ENCODE measurements at regions not wholly inside any gene's neighbourhood (a gene's known extent, or its start where the extent isn't known, plus 50 kb on each side); places are given as distances from the start of the nearest gene placed in this dataset.

DNA sequence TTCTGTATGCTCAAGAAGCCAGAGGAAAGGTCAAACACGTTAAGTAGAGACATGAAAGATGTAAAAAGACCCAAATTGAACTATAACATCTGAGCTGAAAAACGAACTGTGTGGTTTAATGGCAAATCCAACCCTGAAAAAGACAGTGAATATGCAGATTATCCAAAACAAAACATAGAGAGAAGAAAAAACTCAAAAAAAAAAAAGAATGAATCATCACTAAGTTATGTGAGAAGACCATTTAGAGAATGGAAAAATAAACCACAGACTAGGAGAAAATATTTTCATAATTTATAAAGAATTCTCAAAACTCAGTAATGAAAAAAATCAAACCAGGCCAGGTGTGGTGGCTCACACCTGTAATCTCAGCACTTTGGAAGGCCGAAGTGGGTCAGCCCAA is 253.3 kb downstream of the PLPP3 start:
- Histone ChIP-seq H3K4me1 (ENCODE audit: insufficient read depth, low read length, poor library complexity, severe bottlenecking) (no peaks in the 10 kb centered on the region), H3K36me3 (ENCODE audit: insufficient read depth, low read length) (no peaks in the 10 kb centered on the region), H3K4me3 (ENCODE audit: low read length, poor library complexity, severe bottlenecking) (no peak overlapping the region), H3K4me2 (ENCODE audit: low read depth, low read length, poor library complexity, severe bottlenecking) (no peak overlapping the region), H3K9ac (ENCODE audit: low read depth, low read length, poor library complexity, severe bottlenecking) (no peak overlapping the region), H3K9me3 (ENCODE audit: insufficient read depth, low read depth, low read length) (no peaks in the 10 kb centered on the region), H3K9me2 (replicated peaks; ENCODE audit: low read depth, low read length) (no peaks in the 10 kb centered on the region), H3F3A (ENCODE audit: low read depth) (no peaks in the 10 kb centered on the region), H2AFZ (ENCODE audit: low read length) (no peak overlapping the region), H4K20me1 (ENCODE audit: insufficient read depth, low read length, poor library complexity, severe bottlenecking) (no peaks in the 10 kb centered on the region), H3K27me3 (ENCODE audit: insufficient read depth, low read length, poor library complexity, severe bottlenecking) (no peaks in the 10 kb centered on the region), H3K79me2 (ENCODE audit: insufficient read depth, low read length) (no peaks in the 10 kb centered on the region)
- TF ChIP-seq EZH2phosphoT487 (IDR thresholded peaks at IDR 0.05; ENCODE audit: borderline replicate concordance) = no peak
- TF ChIP-seq, protein P1, sequence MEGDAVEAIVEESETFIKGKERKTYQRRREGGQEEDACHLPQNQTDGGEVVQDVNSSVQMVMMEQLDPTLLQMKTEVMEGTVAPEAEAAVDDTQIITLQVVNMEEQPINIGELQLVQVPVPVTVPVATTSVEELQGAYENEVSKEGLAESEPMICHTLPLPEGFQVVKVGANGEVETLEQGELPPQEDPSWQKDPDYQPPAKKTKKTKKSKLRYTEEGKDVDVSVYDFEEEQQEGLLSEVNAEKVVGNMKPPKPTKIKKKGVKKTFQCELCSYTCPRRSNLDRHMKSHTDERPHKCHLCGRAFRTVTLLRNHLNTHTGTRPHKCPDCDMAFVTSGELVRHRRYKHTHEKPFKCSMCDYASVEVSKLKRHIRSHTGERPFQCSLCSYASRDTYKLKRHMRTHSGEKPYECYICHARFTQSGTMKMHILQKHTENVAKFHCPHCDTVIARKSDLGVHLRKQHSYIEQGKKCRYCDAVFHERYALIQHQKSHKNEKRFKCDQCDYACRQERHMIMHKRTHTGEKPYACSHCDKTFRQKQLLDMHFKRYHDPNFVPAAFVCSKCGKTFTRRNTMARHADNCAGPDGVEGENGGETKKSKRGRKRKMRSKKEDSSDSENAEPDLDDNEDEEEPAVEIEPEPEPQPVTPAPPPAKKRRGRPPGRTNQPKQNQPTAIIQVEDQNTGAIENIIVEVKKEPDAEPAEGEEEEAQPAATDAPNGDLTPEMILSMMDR (conservative IDR thresholded peaks at IDR 0.05; ENCODE audit: low read length) = no peak

DNA sequence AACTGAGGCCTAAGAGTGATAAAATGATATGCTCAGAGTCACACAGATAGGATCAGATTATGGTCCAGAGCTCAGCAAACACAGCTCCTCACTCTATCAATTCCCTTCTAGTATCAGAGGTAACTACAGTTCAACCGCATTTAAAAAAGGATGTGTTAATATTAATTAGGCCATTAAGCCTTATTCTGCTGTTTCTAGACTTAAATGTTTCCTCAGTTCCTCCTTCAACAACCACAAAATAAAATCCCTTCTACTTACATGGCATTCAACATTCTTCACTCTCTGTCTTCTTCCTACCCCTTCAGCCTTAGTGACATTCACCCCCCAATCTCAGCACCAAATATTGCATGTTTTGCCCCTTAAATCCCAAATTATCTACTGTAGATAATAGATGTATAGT is 254.9 kb downstream of the PLPP3 start:
- Histone ChIP-seq H3F3A (ENCODE audit: low read depth) (no peaks in the 10 kb centered on the region), H3K9me3 (ENCODE audit: insufficient read depth, low read depth, low read length) (no peaks in the 10 kb centered on the region), H3K4me3 (ENCODE audit: low read length, poor library complexity, severe bottlenecking) (no peak overlapping the region), H2AFZ (ENCODE audit: low read length) (no peak overlapping the region), H3K27me3 (ENCODE audit: insufficient read depth, low read length, poor library complexity, severe bottlenecking) (no peaks in the 10 kb centered on the region), H3K79me2 (ENCODE audit: insufficient read depth, low read length) (no peaks in the 10 kb centered on the region), H3K4me1 (ENCODE audit: insufficient read depth, low read length, poor library complexity, severe bottlenecking) (no peaks in the 10 kb centered on the region), H3K4me2 (ENCODE audit: low read depth, low read length, poor library complexity, severe bottlenecking) (no peak overlapping the region), H3K9ac (ENCODE audit: low read depth, low read length, poor library complexity, severe bottlenecking) (no peak overlapping the region), H3K9me2 (replicated peaks; ENCODE audit: low read depth, low read length) (no peaks in the 10 kb centered on the region), H3K36me3 (ENCODE audit: insufficient read depth, low read length) (no peaks in the 10 kb centered on the region), H4K20me1 (ENCODE audit: insufficient read depth, low read length, poor library complexity, severe bottlenecking) (no peaks in the 10 kb centered on the region)
- TF ChIP-seq EZH2phosphoT487 (IDR thresholded peaks at IDR 0.05; ENCODE audit: borderline replicate concordance) = no peak
- TF ChIP-seq, protein P1 (conservative IDR thresholded peaks at IDR 0.05; ENCODE audit: low read length) = no peak

DNA sequence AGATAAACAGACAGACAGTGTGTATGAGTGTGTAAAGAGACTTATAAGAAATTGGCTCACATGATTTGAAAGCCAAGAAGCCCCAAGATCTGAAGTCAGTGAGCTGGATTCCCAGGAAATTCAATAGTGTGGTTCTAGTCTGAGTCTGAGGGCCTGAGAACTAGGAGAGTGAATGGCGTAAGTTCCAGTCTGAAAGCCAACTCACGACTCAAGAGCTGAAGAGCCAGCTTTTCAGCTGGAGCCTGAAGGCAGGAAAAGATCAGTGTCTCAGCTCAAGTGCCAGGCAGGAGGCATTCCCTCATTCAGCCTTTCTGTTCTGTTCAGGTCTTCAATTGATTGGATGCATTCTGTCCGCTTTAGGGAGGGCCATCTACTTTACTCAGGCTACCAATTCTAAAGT is 257.2 kb downstream of the PLPP3 start:
- Histone ChIP-seq H3K9me3 (ENCODE audit: insufficient read depth, low read depth, low read length) (0 out of 2 replicates have a peak, but pooled peaks cover 3% of the 10 kb centered on the region), H3K9ac (ENCODE audit: low read depth, low read length, poor library complexity, severe bottlenecking) (no peak overlapping the region), H4K20me1 (ENCODE audit: insufficient read depth, low read length, poor library complexity, severe bottlenecking) (no peaks in the 10 kb centered on the region), H3K36me3 (ENCODE audit: insufficient read depth, low read length) (no peaks in the 10 kb centered on the region), H3K4me3 (ENCODE audit: low read length, poor library complexity, severe bottlenecking) (no peak overlapping the region), H3F3A (ENCODE audit: low read depth) (no peaks in the 10 kb centered on the region), H3K79me2 (ENCODE audit: insufficient read depth, low read length) (no peaks in the 10 kb centered on the region), H3K9me2 (replicated peaks; ENCODE audit: low read depth, low read length) (no peaks in the 10 kb centered on the region), H2AFZ (ENCODE audit: low read length) (no peak overlapping the region), H3K27me3 (ENCODE audit: insufficient read depth, low read length, poor library complexity, severe bottlenecking) (no peaks in the 10 kb centered on the region), H3K4me2 (ENCODE audit: low read depth, low read length, poor library complexity, severe bottlenecking) (no peak overlapping the region), H3K4me1 (ENCODE audit: insufficient read depth, low read length, poor library complexity, severe bottlenecking) (no peaks in the 10 kb centered on the region)
- TF ChIP-seq, protein P1 (conservative IDR thresholded peaks at IDR 0.05; ENCODE audit: low read length) = no peak
- TF ChIP-seq EZH2phosphoT487 (IDR thresholded peaks at IDR 0.05; ENCODE audit: borderline replicate concordance) = no peak

Measured in Loucy (cell line).